HG03280 (cell line): ENCODE measurements at regions not wholly inside any gene's neighbourhood (a gene's known extent, or its start where the extent isn't known, plus 50 kb on each side); places are given as distances from the start of the nearest gene placed in this dataset.

Source experiments
- ATAC-seq: cut with Tn5 transposase; IDR thresholded peaks from one replicate; pipeline ENCODE4 v1.9.1; 2021; ENCODE audit warnings: mild to moderate bottlenecking, moderate library complexity; ENCODE audit not compliant: unreplicated experiment

DNA sequence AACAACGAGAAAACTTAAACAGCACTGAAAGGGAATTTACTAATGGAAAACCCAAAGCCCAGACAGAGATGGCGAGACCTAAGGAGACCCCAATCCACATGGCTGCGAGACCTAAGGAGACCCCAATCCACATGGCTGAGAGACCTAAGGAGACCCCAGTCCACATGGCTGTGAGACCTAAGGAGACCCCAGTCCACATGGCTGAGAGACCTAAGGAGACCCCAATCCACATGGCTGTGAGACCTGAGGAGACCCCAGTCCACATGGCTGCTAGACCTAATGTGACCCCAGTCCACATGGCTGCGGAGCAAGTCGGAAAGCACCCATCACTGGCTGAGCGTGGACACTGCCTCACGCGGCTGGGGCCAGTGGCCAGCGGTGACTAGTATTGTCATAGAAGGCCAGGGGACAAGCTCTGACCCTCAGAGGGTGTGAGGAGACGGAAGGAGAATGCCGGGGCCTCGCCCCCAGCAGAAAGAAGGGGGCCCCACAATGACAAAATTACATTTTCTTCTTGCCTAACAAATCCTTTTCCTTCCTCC is 241.8 kb downstream of the C16orf95 start:
- ATAC-seq: no peak

DNA sequence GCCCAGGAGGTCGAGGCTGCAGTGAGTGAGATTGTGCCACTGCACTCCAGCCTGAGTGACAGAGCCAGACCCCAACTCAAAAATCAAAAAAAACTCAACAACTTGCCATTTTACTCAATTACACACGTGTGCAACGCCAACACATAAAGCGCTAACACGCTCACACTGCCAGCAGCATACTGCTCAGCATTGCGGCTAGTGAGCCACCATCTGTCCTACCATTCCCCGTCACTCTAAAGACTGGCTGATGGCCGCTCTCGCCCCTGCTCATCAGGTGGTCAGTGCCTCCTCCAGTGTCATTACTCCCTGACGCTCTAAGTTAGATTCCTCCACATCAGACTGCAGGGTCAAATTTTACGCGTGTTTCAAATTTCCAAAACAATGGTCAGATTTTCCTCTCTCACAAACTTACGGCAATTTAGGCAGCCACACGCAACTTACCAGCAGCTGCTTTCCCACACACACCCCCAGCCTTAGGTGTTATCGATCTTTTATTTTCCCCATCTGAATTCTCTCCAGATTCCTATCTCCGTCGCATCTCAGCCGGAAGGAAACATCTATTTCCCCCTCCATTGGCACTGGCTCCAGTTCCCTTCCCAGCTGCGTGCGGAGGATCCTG is 240.8 kb downstream of the C16orf95 start:
- ATAC-seq: no peak

DNA sequence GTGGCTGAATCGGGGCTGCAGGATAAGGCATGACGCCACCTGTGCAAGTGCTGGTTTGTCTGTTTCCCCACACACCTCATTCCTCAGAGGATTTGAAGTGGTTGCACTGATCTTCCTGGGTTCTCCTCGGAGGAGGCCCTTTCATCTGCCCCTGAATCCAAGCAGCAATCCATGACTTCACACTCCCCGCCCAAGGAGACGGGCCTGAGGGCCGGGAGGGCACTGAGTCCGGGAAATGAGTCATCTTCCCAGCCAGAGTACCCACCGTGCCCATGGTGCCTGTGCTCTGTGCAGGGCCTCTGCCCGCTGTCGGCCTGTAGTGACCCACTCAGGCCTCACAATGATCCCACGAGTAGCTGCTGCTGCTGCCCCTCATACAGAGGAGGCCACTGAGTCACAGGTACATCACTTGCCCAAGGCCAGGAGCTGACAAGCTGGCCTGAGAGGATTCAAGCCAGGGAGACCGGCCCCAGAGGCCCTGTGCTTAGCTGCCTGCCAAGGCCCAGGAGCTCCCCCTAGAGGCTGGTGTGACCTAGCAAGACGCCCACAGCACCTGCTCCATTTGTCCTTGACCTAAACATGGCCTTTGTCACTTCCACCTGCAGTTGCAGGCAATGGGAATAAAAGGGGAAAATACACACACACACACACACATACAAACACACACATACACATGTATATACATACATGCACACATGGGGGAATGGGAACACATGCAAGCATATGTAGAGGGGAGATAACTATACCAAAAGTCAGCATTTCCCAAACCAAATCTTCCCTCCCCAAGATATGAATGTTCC is 240.0 kb downstream of the C16orf95 start:
- ATAC-seq: no peak

DNA sequence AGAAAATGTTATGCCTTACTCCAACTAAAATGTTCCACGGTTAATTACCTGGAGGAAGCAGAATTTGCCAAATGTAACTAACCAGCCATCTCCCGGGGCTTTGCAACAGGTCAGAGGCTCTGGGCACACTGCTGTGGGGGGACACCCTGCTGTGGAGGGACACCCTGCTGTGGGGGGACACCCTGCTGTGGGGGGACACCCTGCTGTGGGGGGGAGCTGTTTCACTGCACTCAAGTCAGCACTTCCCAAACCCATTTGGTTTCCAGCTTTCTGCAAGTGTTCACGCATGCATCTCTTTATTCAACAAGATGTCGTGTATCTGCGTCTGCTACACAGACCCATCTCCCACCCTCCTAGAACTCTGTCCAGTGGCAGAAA is 239.5 kb downstream of the C16orf95 start:
- ATAC-seq: no peak

DNA sequence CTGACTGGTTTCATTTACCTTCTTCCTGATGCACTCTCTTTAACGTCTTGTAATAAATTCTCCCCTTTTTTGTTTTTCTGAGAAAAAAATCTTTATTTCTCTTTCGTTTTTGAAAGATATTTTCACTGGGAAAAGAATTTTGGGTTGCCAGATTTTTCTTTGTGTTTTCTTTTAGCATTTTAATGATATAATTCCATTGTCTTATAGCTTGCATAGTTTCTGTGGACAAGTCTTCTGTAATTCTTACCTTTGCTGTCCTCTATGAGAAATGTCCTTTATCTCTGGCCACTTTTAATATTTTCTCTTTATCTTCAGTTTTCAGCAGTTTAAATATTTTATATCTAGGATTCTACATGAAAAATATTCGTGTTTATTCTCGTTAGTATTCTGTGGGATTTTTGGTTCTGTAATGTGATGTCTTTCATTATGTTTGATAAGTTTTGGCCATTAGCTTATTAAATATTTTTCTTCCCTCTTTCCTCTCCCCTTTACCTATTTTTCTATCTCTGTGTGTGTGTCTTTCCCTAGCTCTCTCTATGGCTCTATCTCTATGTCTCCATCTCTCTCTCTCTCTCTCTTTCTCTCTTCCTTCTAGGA is 236.5 kb downstream of the C16orf95 start:
- no peak for ATAC-seq

DNA sequence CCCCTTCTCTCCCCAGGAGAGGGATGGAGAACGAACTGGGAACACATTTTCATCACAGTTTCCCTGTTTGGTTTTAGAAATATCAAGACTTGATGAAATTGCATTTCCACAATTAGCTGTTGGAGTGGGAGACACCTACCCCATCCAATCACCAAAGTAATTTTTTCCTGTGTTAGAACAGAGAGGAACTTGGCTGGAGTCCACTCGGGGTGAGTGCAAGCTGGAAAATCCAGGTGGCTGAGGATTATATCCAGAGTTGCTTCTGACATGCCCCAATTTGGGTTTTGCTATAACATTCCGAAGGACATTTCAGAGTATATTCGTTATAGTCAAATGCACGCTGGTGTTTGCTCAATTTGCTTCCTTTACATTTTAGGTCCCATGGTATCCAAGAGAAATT is 231.8 kb downstream of the C16orf95 start:
- ATAC-seq: no peak

DNA sequence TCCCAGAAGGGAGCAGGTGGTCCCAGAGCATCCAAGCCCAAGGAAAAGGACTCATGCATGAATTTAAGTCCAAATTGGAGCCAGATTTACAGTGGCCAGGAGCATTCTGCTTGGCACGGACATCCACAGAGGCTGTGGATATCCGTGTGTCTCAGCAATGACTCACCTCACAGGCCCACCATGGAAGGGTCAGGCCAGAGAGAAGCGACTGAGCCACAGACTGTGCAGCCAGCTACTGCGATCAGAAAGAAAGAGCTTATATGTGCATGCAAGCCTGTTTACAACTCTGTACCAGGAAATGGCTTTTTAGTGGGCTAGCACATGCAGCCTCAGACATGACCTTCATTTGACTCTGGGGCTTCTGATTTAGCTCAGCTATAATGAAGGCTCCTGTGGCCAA is 231.0 kb downstream of the C16orf95 start:
- ATAC-seq: no peak

DNA sequence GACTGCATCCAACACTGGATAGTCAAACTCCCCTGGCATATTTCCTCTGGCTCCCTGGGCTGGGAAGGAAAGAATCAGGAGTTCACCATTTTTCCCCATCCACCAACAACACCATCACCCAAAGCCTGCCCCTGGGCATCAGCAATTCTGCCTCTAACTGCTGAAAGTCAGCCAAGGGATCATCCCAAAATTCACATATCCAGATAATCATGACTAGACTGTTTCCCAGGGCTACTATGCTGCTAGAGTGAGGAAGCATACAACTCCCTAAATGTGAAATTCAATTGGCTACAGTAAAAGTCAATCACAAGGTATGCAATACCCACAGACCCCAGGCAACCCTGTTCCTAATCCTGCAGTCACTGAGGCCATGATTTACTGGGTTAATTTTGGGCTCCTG is 230.6 kb downstream of the C16orf95 start:
- no peak for ATAC-seq

DNA sequence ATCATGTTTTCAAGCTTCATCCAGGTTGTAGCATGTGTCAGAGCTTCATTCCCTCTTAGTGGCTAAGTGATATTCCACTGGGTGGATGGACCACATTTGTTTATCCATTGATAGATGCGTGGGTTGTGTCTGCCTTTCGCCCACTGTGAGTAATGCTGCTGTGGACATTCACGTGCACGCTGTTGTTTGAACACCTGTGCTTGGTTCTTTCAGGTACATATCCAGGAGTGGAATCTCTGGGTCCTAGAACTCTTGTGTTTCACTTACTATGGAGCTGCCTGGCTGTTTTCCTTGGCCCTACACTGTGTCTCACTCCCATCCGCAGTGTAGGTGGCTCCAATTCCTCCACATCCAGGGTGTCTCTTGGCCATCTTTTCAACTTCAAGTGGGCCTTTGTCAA is 224.2 kb downstream of the C16orf95 start:
- no peak for ATAC-seq

DNA sequence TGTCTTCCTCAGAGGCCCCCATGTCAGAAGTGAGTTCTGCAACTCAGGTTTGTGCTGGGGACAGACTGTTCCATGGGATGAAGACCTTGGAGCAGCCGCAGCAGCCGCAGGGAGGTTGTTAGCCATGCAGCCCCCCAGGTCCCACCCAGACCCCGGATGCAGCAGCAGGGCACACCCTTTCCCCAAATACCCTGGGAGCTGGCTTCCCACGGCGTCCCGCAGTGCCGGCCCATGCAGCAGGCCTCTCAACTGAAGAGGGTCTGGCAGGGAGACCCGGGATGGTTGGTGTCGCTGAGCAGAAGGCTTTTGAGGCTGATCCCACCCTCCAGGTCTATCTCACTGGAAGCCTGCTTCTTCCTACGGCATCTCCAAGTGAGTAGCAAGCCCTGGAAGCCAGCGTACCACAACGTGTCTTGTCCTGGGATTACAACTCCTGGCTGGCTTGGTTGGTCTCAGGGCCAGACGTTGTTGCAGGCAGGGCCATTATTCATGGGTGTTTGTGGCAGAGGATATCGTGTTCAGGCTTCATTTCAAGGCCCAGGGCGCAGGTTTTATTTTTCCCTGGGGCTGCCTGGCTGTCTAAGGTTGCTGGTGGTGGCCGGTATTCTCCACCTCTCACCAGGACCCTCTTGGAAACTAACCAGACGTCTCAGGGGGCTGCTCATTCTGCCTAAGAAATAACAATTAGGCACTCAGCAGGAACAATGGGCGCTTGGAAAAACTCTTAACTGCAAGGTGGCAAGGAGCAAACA is 223.2 kb downstream of the C16orf95 start:
- ATAC-seq: no peak

DNA sequence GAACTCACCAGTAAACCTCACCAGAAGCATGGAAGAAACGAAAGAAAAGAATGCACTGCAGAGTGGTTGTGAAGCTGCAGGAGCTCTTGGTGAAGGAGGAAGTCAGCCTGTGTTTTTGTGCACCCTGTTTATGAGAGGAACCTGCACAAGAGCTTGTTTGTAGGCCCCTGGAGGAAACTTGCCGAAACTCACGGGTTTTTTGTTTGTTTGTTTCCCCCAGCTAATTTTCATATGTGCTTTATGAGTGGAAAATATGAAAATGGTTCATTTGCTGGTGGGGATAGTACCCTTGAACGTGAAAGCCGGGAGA is 222.7 kb downstream of the C16orf95 start:
- ATAC-seq: no peak

DNA sequence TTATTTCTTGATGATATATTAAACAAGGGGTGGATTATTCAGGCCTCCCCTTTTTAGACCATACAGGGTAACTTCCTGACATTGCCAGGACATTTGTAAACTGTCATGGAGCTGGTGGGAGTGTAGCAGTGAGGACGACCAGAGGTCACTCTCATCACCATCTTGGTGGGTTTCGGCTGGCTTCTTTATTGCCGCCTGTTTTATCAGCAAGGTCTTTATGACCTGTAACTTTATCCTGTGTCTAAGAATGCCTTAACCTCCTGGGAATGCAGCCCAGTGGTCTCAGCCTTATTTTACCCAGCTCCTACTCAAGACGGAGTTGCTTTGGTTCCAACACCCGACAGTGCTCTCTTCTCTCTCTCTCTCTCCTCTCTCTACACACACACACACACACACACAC is 221.9 kb downstream of the C16orf95 start:
- ATAC-seq: no peak

DNA sequence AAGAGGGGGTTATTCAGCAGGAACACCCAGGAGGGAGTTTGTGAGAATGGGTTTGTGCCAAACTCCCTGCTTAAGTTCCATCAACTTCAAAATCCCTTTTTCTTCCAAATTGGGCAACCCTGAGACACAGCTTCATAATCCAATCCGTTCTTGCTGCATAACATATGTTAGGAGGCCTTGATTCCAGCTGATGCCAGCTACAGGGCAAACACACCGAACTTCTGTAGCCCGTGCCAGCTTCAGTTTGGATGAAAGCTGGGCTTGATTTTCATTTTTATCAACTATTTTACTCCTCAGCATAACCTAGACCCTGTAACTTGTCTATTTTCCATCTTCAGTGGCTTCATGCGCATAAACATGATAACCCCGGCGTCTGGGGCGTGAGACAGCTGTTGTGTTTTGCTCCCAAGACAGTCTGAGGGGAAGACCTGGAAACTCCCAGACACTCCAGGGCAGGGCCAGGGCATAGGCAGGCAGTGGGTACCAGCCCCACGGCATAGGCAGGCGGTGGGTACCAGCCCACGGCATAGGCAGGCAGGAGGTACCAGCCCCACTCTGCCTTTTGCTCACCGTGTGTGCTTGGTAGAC is 220.4 kb downstream of the C16orf95 start:
- ATAC-seq: no peak

DNA sequence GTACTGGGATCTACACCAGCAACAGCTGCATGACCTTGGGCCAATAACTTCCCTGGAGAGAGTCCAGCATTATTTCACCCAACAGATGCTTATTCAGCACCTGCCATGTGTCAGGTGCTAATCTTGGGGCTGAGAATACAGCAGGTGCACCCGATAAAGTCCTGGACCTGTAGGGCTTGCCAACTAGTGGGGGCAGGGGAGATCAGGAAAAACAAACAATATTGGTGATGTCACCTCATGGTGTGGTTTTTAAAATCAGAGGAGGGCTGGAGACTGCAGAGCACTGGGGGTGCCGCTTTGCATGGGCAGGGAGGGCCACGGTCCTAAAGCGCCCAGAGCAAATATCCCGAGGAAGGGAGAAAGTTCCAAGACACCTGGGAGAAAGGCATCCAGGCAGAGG is 218.8 kb downstream of the C16orf95 start:
- no peak for ATAC-seq

DNA sequence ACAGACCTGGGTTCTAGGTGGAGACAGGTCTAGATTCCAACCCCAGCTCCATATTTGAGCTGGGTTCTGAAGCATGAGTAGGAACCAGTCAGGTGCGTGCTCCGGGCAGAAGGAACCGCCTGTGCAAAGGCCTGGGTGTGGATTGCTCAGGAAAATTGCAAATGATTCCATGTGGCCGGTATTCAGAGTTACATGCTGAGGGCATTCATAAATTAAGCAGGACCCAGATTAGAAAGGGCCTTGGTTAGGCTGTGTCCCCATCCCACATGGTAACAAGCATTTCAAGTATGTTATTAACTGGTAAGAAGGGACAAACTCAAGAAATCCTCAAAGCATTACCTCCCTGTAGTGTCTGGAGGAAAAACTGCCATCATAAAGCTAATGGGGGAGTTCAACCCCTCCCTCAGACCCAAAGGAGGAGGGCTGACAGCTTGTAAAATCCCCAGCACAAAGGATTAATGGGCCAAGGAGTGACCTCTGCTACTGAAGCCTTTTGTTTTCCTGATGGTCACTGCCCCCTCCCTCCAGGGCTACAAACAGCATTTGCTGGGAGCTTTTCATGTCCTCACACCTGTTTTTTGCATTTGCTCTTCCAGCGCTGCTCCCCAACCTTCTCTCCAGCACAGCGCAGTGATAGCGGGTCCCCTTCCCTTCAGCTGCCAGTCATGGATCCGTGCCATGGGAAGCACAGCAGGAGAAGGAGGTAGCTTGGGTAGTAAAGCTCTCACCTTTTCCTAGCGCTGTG is 218.0 kb downstream of the C16orf95 start:
- ATAC-seq: no peak

DNA sequence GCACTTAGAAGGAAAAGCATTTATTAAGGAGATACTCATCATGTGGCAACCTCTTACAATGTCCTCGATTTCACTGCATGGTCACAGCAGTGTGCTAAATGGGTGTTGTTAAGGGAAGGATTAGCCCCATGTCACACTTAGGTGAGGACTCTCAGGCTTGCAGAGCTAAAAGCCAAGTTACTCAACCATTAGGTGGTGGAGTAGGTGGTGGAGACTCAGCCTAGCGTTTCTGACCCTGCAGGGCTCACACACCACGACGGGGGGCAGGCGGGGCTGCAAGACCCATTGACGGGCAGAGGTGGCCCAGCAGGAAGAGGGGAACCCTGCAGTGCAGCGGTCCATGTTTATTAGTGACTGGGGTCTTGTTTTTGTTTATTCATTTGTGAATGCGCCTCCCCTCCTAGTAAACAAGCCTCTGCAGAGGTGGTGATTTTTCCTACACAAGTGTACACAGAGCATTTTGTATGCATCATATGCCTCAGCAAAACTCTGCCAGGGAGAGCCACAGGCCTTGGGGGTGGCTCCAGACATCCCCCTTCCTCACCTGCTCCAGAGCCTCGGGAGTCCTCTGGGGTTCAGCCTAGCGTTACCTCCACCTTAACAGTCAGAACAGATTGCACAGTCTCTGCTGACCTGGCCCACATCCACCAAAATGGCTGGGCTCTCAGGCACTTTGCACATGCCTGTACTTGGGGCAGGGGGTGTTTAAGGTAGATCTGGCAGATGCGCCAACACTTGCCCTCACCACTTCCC is 216.7 kb downstream of the C16orf95 start:
- no peak for ATAC-seq

DNA sequence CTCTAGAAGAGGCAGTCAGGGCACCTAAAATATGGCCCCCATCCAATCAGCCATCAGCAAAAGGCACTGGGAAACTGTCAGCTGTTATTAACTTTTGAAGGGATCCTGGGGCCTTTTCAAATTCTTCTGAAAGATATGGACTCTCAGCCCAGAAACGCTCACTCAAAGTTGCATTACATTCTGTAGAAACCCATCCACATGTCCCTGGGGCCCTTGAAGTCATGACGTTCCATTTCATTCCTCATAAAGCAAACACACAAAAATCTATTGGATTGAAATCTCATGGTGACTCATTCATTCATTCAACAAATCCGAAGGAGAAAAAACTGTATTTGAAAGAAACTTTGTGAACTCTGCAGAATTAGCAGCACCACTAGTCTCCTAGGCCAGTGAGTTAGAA is 215.3 kb downstream of the C16orf95 start:
- no peak for ATAC-seq

DNA sequence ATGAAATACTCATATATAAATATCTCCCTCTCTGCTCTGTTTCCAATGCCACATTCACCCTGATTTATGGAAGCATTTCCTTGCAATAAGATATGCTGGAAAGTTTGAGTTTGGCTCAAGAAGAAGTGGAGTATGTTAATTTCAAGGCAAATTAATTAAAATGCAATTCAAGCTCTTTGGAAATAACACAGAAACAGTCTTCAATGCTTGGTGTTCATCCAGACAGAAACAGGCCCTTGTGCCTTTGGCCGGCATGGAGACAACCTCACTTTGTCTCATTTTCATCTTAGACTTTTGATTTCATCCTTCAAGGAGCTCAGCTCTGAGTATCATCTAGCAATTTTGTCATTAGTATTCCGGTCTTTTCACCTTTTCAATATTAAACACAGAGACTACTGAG is 210.0 kb downstream of the C16orf95 start:
- no peak for ATAC-seq

DNA sequence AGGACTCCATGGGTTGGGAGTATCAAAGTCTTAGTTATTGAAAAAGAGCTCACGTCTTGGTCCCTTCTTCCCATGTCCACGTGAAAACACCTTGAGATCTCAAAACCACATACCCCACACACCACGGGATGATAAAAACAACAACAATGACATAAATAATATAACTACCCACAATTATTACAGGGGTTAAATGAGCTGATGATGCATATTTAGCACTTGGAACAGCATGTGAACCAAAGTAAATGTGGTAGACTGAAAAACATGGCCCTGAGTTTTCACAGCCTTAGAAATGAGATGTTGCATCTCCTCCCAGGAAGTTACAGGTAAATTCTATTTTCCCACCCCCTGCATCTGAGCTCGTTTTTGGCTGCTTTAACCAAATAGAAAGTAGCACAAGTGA is 208.9 kb downstream of the C16orf95 start:
- ATAC-seq: no peak

DNA sequence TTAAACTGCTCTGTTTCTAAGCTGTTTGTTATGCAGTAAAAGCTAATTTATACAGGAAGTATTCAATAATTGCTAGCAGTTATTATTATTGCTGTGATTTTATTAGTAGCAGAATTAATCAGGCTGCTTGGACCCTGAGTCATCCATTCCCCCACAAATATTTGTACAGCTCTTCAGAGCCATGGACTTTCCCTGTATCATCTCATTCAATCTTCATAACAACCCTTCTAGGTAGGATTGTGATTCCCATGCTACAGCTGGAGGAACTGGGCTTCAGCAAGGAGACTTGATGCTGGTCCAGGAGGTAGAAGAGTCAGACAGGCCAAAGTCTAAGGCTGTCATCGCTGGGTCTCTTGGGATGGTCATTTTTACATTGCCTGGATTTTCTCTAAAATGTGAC is 208.3 kb downstream of the C16orf95 start:
- no peak for ATAC-seq
